Testis (tissue), 2 donors: ENCODE measurements at regions not wholly inside any gene's neighbourhood (a gene's known extent, or its start where the extent isn't known, plus 50 kb on each side); places are given as distances from the start of the nearest gene placed in this dataset.
A peak's percentile ranks its signal among the peaks of the same experiment; 100 is the strongest.
"Not testable (repeated sequence)": the region's sequence is repeated elsewhere in the genome, so short reads cannot be mapped to it uniquely, and the experiment has no call there.

Experiments used
- DNase-seq: peaks from one replicate; pipeline ENCODE4 v3.0.0-alpha.2; 2019
- H3K27ac ChIP-seq, 2 donors: fragments of 200-600 bp; sonication (generic); one replicate each; pipeline ENCODE4 v1.5.1; 2019
- H3K27me3 ChIP-seq: fragments of 200-600 bp; sonication (generic); one replicate; pipeline ENCODE4 v1.5.1; 2019
- H3K36me3 ChIP-seq: fragments of 200-600 bp; sonication (generic); one replicate; pipeline ENCODE4 v1.5.1; 2017; ENCODE audit warnings: low read depth; ENCODE audit errors: missing control alignments
- H3K4me1 ChIP-seq: fragments of 200-600 bp; sonication (generic); one replicate; pipeline ENCODE4 v1.5.1; 2019
- H3K4me3 ChIP-seq, 2 donors: fragments of 200-600 bp; sonication (generic); one replicate each; pipeline ENCODE4 v1.5.1; 2017 to 2019
- H3K9me3 ChIP-seq: fragments of 200-600 bp; sonication (generic); one replicate; pipeline ENCODE4 v1.5.1; 2017
- CTCF ChIP-seq, 3 experiments: fragments of 450-650 bp in 2 of 3; fragments of 200-600 bp in 1 of 3; sonication (generic) in 1 of 3; IDR thresholded peaks; one replicate each; pipeline ENCODE4 v1.5.1; 2016 to 2019; ENCODE audit warnings: antibody characterized with exemption in 3 of 3, mild to moderate bottlenecking in 2 of 3, moderate library complexity in 1 of 3
- POLR2A ChIP-seq: fragments of 450-650 bp; IDR thresholded peaks from one replicate; pipeline ENCODE4 v1.6.1; 2017; ENCODE audit warnings: antibody characterized with exemption, mild to moderate bottlenecking, moderate library complexity
- WGBS, 2 donors: methylation state at CpG; one replicate each; pipeline ENCODE4 v1.1.5; 2018; 5-methylcytosine and 5-hydroxymethylcytosine counted together
- intact Hi-C: fragments of 100-400 bp; cut with DNase I; formaldehyde crosslinking; loops from one replicate; pipeline ENCODE4 v1.15.1; 2023; ENCODE audit warnings: low total_unique reads

DNA sequence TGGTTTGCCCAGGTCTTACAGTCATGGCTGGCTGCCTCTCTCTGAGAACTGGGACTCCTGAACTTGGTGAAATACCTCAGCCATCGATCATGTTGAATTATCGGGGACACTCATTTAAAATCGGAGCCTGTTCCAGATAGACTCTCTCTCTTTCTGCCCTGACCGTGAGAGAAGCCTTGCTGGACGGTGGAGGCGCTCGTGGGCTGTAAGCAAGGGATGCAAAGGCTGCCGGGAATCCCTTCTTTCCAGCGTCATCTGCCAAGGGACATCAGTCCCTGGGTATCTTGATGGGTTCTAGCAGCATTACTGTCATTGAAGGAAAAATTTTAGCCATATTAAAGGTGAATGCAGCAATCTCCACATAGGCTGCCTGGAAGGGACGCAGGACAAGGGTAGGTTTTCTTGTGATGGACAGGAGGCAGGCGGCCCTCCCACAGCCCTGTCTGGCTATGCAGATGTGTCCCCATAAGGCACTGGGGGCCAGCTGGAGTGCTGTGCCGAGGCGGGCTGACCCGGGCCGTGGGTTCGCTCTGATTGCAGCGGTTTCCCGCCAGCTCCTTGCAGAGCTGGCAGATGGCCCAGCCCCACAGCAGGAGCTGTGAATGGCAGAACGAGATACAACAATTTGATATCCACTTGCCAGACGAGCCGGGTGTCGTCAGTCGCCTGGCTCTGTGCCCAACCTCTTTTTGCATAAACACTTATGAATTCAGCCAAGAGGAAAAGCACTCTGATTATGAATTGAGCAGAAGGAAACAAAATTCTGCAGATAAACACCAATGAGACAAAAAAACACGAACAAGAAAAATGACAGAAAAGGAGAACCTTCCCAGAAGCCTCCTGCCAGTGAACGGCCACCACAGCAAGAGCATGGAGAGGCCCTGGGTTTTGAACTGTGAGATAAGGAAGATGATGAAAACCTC lies 151.9 kb upstream of the ALDH3B2 start:
- H3K27me3 ChIP-seq, H3K36me3 ChIP-seq, H3K4me1 ChIP-seq, intact Hi-C loops, H3K9me3 ChIP-seq, H3K4me3 ChIP-seq, H3K27ac ChIP-seq: not testable (repeated sequence)
- 19 to 38% methylated on average over 23 to 25 of the region's 25 CpGs for WGBS, 2 donors
- DNase-seq, result peak; percentile 32

GRCh38 chr11:67824861-67825260 lies 150.4 kb upstream of the ALDH3B2 start:
- H3K27ac ChIP-seq, H3K4me1 ChIP-seq, DNase-seq, H3K4me3 ChIP-seq, H3K36me3 ChIP-seq, H3K27me3 ChIP-seq, H3K9me3 ChIP-seq, intact Hi-C loops: not testable (repeated sequence)
- WGBS, 2 donors, result 69 to 79% methylated on average over 2 to 3 of the region's 3 CpGs

GRCh38 chr11:67820081-67820480 lies 145.7 kb upstream of the ALDH3B2 start:
- TF ChIP-seq CTCF (IDR thresholded peaks at IDR 0.05) (no peak), POLR2A (no peak)
- no peaks in the 10 kb centered on the region for H3K9me3 ChIP-seq
- DNase-seq, result no peak
- 56 to 69% methylated on average over 8 to 9 of the region's 9 CpGs for WGBS, 2 donors
- H3K4me3 ChIP-seq, result no peak overlapping the region
- H3K4me1 ChIP-seq, result no peaks in the 10 kb centered on the region
- H3K27me3 ChIP-seq, result no peaks in the 10 kb centered on the region
- H3K27ac ChIP-seq, result no peak overlapping the region
- H3K36me3 ChIP-seq, result no peaks in the 10 kb centered on the region
- intact Hi-C loops, result no loop called here

GRCh38 chr11:67817558-67817957 lies 143.1 kb upstream of the ALDH3B2 start:
- H3K27me3 ChIP-seq, H3K4me3 ChIP-seq, H3K36me3 ChIP-seq, DNase-seq, H3K27ac ChIP-seq, intact Hi-C loops, H3K4me1 ChIP-seq, H3K9me3 ChIP-seq: not testable (repeated sequence)
- 39 to 83% methylated on average over 6 to 18 of the region's 21 CpGs for WGBS, 2 donors

- H3K27me3 ChIP-seq, H3K36me3 ChIP-seq, H3K27ac ChIP-seq, H3K9me3 ChIP-seq, H3K4me1 ChIP-seq, DNase-seq, H3K4me3 ChIP-seq, intact Hi-C loops: not testable (repeated sequence)
- 85 to 91% methylated on average over 2 of the region's 2 CpGs for WGBS, 2 donors
These were observed 134.9 kb upstream of the ALDH3B2 start for GRCh38 chr11:67809301-67809700.

DNA sequence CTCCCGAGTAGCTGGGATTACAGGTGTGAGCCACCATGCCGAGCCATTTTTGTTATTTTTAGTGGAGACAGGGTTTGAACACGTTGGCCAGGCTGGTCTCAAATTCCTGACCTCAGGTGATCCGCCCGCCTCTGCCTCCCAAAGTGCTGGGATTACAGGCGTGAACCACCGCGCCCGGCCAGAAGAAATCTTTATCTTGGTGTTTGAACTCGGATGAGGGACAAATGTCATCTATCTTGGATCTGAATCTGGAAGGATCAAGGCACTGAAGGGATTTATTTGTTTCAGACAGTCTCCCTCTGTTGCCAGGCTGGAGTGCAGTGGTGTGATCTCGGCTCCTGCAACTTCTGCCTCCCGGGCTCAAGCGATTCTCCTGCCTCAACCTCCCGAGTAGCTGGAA lies 133.5 kb upstream of the ALDH3B2 start:
- WGBS, 2 donors, result 85 to 90% methylated on average over 13 to 14 of the region's 14 CpGs
- H3K9me3 ChIP-seq, H3K4me3 ChIP-seq, H3K27me3 ChIP-seq, DNase-seq, intact Hi-C loops, H3K36me3 ChIP-seq, H3K4me1 ChIP-seq, H3K27ac ChIP-seq: not testable (repeated sequence)

DNA sequence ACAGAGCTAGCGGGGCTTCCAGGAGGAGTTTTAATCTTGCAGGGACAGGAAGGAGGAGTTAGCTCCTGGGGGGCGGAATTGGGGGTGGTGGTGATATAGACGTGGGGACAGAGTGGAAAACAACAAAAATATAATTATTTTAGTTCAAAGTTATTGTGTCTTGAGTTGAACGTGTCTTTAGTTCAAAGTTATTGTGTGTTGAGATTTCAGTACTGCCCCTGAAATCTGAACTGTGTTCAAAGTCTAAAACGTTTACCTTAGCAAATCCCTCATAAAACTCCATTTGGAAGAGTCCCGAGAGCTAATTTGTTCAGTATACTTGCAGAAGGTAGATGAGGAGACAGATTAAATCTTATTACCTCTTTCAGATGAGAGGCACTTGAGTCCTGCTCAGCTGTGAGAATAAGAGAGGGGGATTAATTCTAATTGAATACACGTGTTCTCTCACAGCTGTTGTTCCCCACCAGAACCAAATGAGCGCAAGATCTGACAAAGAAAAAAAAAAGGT lies 132.4 kb upstream of the ALDH3B2 start:
- H3K27me3 ChIP-seq, intact Hi-C loops, DNase-seq, H3K9me3 ChIP-seq, H3K36me3 ChIP-seq, H3K27ac ChIP-seq, H3K4me3 ChIP-seq, H3K4me1 ChIP-seq: not testable (repeated sequence)
- WGBS, 2 donors, result 7 to 18% methylated on average over 8 of the region's 8 CpGs

GRCh38 chr11:67806183-67806582 lies 131.8 kb upstream of the ALDH3B2 start:
- intact Hi-C loops, result not testable (repeated sequence)
- WGBS, 2 donors, result 2 to 3% methylated on average over 8 to 26 of the region's 26 CpGs

DNA sequence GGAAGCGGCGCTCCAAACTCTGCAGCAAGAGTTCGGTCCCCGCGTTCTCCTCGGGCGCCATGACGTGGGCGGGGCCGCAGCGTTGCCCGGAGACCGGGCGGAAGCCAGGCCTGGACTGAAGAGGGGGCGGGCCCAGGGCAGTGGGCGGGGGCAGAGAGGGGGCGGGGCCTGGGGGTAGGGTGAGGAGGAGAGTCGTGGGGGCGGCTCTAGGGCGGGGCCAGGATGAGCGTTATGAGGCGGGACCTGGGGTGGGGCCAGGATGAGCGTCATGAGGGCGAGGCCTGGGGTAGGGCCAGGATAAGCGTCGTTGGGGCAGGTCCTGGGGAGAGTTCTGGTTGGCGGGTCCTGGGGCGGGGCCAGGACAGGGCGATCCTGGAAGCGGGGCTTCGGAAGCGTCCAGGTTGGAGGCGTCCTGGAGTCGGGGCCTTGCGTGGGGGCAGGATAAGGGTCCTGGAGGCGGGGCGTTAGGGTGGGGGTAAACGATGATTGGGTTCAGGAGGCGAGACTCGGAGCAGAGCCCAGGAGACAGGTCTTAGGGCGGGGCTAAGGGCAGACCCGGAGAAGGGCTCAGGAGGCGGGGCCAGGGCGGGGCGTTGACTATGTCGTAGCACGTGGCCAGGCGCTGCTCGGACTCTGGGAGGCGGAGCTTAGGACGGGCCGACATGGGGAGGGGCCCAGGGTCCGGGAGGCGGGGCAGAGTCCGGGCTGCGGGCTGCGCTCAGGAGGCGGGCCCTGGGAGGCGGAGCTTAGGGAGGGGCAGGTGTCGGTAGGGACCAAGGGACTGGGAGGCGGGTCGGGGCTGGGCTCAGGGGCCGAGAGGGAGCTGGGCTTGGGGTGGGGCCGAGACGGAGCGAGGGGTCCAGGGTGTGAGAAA lies 131.1 kb upstream of the ALDH3B2 start:
- peak overlapping the region; percentile 59 to 60 for H3K4me3 ChIP-seq
- peak; percentile 99 for DNase-seq
- H3K36me3 ChIP-seq, H3K9me3 ChIP-seq, H3K27me3 ChIP-seq, intact Hi-C loops, H3K4me1 ChIP-seq: not testable (repeated sequence)
- peak overlapping the region; percentile 65 to 83 for H3K27ac ChIP-seq
- 2% methylated on average over 33 to 53 of the region's 66 CpGs for WGBS, 2 donors

More at GRCh38 chr11:67806183-67806582, 131.8 kb upstream of the ALDH3B2 start:
- not testable (repeated sequence) for H3K9me3 ChIP-seq, H3K4me1 ChIP-seq, H3K27me3 ChIP-seq, H3K36me3 ChIP-seq
- DNase-seq, result peak; percentile 17
- Histone ChIP-seq H3K27ac (peak overlapping the region; percentile 11 to 50), H3K4me3 (peak overlapping the region; percentile 59 to 60)

DNA sequence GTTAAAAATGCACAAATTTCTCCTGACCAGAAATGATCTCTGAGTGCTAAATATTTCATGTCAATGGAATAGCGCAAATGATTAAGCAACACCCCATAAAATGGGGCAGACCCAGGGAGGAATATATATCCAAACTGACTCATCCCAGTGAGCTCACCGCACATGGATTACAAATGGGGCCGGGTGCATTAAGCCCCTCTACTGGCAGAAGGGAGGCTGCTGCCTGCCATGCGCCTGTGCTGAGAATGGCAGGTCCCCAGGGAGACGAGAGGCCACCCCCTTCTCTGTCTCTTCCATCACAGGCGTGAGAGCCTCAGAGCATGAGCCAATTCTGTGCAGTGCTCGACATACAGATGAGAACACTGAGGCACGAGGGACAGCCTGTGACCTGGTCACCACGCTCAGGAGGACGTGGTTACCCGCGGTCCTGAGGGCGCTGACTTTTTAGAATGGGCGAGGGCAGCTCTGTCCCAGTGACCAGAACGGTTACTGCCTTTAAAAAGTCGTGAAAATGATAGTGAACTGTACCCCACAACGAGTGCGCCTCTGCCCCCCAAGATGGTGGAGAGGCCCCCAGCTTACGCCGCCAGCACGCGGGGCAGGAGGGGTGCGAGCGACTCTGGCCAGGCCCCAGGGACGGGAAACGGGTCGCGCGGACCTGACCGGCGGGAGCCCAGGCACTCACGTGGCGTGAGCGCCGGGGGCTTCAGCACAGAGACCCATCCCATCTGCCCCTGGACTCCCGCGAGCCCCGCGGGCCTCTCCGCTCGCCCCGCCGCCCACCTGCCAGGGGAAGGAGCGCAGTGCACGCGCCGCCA lies 130.2 kb upstream of the ALDH3B2 start:
- H3K27ac ChIP-seq, H3K9me3 ChIP-seq, H3K4me1 ChIP-seq, intact Hi-C loops, H3K36me3 ChIP-seq, H3K27me3 ChIP-seq, DNase-seq: not testable (repeated sequence)
- WGBS, 2 donors, result 5 to 8% methylated on average over 20 to 32 of the region's 47 CpGs
- peak overlapping the region; percentile 59 to 60 for H3K4me3 ChIP-seq
